Heart left ventricle (tissue), 16 donors: ENCODE measurements at regions not wholly inside any gene's neighbourhood (a gene's known extent, or its start where the extent isn't known, plus 50 kb on each side); places are given as distances from the start of the nearest gene placed in this dataset.

Experiments used
- ATAC-seq, 4 donors: fragments of 200-7000 bp; cut with Tn5 transposase; one replicate each; pipeline ENCODE4 v1.9.1; 2020 to 2022; ENCODE audit warnings: moderate library complexity in 4 of 4, mild to moderate bottlenecking in 3 of 4, moderate number of reproducible peaks in 1 of 4
- DNase-seq, 5 donors: peaks; one replicate each; pipeline ENCODE4 v3.0.0-alpha.2; 2020
- H3K27ac ChIP-seq, 12 donors: fragments of 200-600 bp; sonication (generic) in 4 of 12; one replicate each; pipeline versions ENCODE4 v1.5.0 to v1.8.0; 2016 to 2022; ENCODE audit warnings: mild to moderate bottlenecking in 2 of 12
- H3K27me3 ChIP-seq, 9 donors: fragments of 200-600 bp; sonication (generic) in 2 of 9; one replicate each; pipeline versions ENCODE4 v1.5.1 to v1.8.0; 2016 to 2022; ENCODE audit warnings: mild to moderate bottlenecking in 3 of 9
- H3K36me3 ChIP-seq, 9 donors: fragments of 200-600 bp; sonication (generic) in 2 of 9; one replicate each; pipeline versions ENCODE4 v1.5.0 to v1.8.0; 2018 to 2022; ENCODE audit warnings: mild to moderate bottlenecking in 2 of 9
- H3K4me1 ChIP-seq, 12 donors: fragments of 200-600 bp; sonication (generic) in 4 of 12; one replicate each; pipeline versions ENCODE4 v1.5.0 to v1.8.0; 2016 to 2022; ENCODE audit warnings: mild to moderate bottlenecking in 3 of 12
- H3K4me3 ChIP-seq, 12 donors: fragments of 200-600 bp; sonication (generic) in 4 of 12; one replicate each; pipeline versions ENCODE4 v1.5.0 to v1.8.0; 2017 to 2022; ENCODE audit warnings: mild to moderate bottlenecking in 9 of 12, moderate library complexity in 4 of 12
- H3K9me3 ChIP-seq, 12 donors: fragments of 200-600 bp; sonication (generic) in 4 of 12; one replicate each; pipeline versions ENCODE4 v1.5.0 to v1.8.0; 2016 to 2022; ENCODE audit warnings: mild to moderate bottlenecking in 1 of 12
- CTCF ChIP-seq, 12 donors: fragments of 200-600 bp; sonication (generic) in 4 of 12; IDR thresholded peaks; one replicate each; pipeline versions ENCODE4 v1.5.0 to v1.8.0; 2018 to 2022; ENCODE audit warnings: antibody characterized with exemption in 12 of 12, mild to moderate bottlenecking in 5 of 12
- POLR2A ChIP-seq, 2 donors: fragments of 450-650 bp; IDR thresholded peaks; one replicate each; pipeline ENCODE4 v1.6.1; 2017; ENCODE audit warnings: antibody characterized with exemption in 2 of 2, mild to moderate bottlenecking in 2 of 2, moderate library complexity in 2 of 2
- WGBS, 4 donors: extraction: QIAGEN DNeasy Blood & Tissue Kit in 2 of 4; methylation state at CpG; one replicate each; pipeline versions ENCODE4 v1.1.5 to v1.1.7; 2013 to 2018; 5-methylcytosine and 5-hydroxymethylcytosine counted together
- intact Hi-C, 10 donors: fragments of 100-400 bp; cut with DNase I; formaldehyde crosslinking; loops; one replicate each; pipeline versions ENCODE4 v1.11.1 to v1.14.2; 2022
- donor health status: ischemic (EF 13 %, LVEDD 7.1; RV severe dilation, severe dysfunction).
- donor health status: healthy with polysubstance abuse.
- donor health status: DM: no; HTN: yes; CAD: no.
- donor health status: DM: no; HTN: no; CAD: no.
- donor health status: ischemic (EF 25% LVEDD 6.9; RV normal size, moderate dysfunction).
- donor health status: ischemic (EF 25% LVEDD 5.7; RV mildly dilated, moderate dysfunction).
- donor health status: healthy.
- donor health status: DM: yes; HTN: yes; CAD: no.
- donor health status: ischemic (EF 35%, LVEDD 5.7; RV mildly dilated, moderate dysfunction).
- donor health status: nonischemic (EF 11% LVEDD 7.7; RV severe dilation, severe dysfunction).
- donor health status: DM: yes; HTN: yes; CAD: no.
- donor health status: PGD.
- donor health status: ischemic (EF 29% LVEDD 5.4; RV normal size, mild dysfunction).
- donor health status: nonischemic (EF 23%, LVEDD 6.1; RV moderate dilation, normal function).

DNA sequence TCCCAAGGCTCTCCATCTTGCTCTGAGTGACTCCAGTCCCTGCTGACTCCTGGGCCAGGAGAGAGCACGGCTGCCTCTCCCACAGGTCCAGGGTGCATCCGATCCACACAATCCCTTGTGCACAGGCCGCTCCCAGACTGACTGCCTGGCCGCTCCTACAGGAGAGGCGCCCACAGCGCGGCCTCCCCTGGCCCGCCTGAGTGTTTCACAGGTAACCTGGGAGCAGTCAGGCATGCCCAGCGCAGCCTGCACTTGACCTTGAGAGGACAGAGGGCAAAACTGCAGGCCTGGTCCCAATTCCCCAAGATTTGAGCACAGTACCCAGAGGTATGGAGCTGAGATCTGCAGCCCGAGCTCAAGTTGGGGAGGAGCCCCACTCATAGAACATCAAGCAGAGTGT is 490.2 kb downstream of the CNTN6 start:
- H3K4me3 ChIP-seq: no peak overlapping the region
- ATAC-seq (no peak), DNase-seq (peak in 2 of 5 donors; percentile 23 to 60)
- no peaks in the 10 kb centered on the region for H3K36me3 ChIP-seq
- intact Hi-C loops: no loop called here
- H3K9me3 ChIP-seq: peaks cover 0 to 12% (median 0%) of the 10 kb centered on the region in 12 donors
- no peak overlapping the region for H3K27ac ChIP-seq
- WGBS, 4 donors: 91 to 96% (median 91%) methylated on average over 5 to 10 of the region's 10 CpGs
- H3K4me1 ChIP-seq: no peaks in the 10 kb centered on the region
- H3K27me3 ChIP-seq: no peaks in the 10 kb centered on the region
- TF ChIP-seq CTCF (IDR thresholded peaks at IDR 0.05) (no peak), POLR2A (IDR thresholded peaks at IDR 0.05) (no peak)

DNA sequence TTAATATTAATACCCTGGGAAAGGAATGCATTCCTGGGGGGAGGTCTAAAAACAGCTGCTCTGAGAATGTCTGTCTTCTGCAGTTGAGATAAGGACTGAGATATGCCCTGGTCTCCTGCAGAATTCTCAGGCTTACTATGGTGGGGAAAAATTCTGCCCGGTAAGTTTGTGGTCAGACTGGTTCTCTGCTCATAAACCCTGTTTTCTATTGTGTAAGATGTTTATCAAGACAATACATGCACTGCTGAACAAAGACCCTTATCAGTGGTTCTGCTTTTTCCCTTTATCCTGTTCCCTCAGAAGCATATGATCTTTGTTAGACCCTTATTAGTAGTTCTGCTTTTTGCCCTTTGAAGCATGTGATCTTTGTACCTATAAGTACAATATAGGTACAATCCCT is 494.6 kb downstream of the CNTN6 start:
- 14 to 75% (median 50%) methylated on average over 1 of the region's 1 CpG for WGBS, 4 donors
- DNase-seq: no peak
- Histone ChIP-seq H3K27ac (no peak overlapping the region), H3K9me3 (peaks cover 0 to 45% (median 19%) of the 10 kb centered on the region in 12 donors), H3K27me3 (no peaks in the 10 kb centered on the region), H3K4me1 (no peaks in the 10 kb centered on the region), H3K4me3 (no peak overlapping the region), H3K36me3 (no peaks in the 10 kb centered on the region)
- no peak for TF ChIP-seq CTCF (IDR thresholded peaks at IDR 0.05)
- TF ChIP-seq POLR2A (IDR thresholded peaks at IDR 0.05): no peak
- no peak for ATAC-seq
- intact Hi-C loops: no loop called here

- Histone ChIP-seq H3K27ac (no peak overlapping the region), H3K27me3 (no peaks in the 10 kb centered on the region), H3K4me1 (no peaks in the 10 kb centered on the region), H3K36me3 (no peaks in the 10 kb centered on the region), H3K4me3 (no peak overlapping the region), H3K9me3 (peaks cover 0 to 45% (median 19%) of the 10 kb centered on the region in 12 donors)
- DNase-seq: no peak
- 54 to 65% (median 59%) methylated on average over 4 of the region's 4 CpGs for WGBS, 4 donors
- TF ChIP-seq POLR2A (IDR thresholded peaks at IDR 0.05) (no peak), CTCF (IDR thresholded peaks at IDR 0.05) (no peak)
- no peak for ATAC-seq
- intact Hi-C loops: no loop called here
Measured at GRCh38 chr3:1591327-1592028, 498.7 kb downstream of the CNTN6 start.

GRCh38 chr3:1594940-1595339 is 502.1 kb downstream of the CNTN6 start:
- TF ChIP-seq POLR2A (IDR thresholded peaks at IDR 0.05): no peak
- TF ChIP-seq CTCF (IDR thresholded peaks at IDR 0.05): no peak
- no peak for ATAC-seq

More at GRCh38 chr3:1594940-1595339, 502.1 kb downstream of the CNTN6 start:
- no peak for DNase-seq
- intact Hi-C loops: loop anchor here in 1 of 10 donors (2.0 kb wide), 1 partner anchor 40 kb away; no protein-coding TSS in a partner anchor
- H3K36me3 ChIP-seq: no peaks in the 10 kb centered on the region
- H3K4me3 ChIP-seq: no peak overlapping the region
- H3K9me3 ChIP-seq: peaks cover 0 to 27% (median 9%) of the 10 kb centered on the region in 12 donors
- no peak overlapping the region for H3K27ac ChIP-seq
- H3K27me3 ChIP-seq: no peaks in the 10 kb centered on the region
- no peaks in the 10 kb centered on the region for H3K4me1 ChIP-seq
